ENCODE measurements at regions not wholly inside any gene's neighbourhood (a gene's known extent, or its start where the extent isn't known, plus 50 kb on each side); places are given as distances from the start of the nearest gene placed in this dataset.

- TF ChIP-seq MAX (IDR thresholded peaks at IDR 0.05) (no peak), CTCF (IDR thresholded peaks at IDR 0.05; ENCODE audit: low read depth, low read length, missing input control) (no peak), RAD21 (IDR thresholded peaks at IDR 0.05) (no peak), YY1 (IDR thresholded peaks at IDR 0.05) (no peak), RXRA (IDR thresholded peaks at IDR 0.05) (no peak), GABPA (IDR thresholded peaks at IDR 0.05 in 1 of 2, conservative IDR thresholded peaks at IDR 0.05 in 1 of 2) (no peak), TAF1 (conservative IDR thresholded peaks at IDR 0.05) (no peak), NR2F2 (IDR thresholded peaks at IDR 0.05) (no peak), JUND (IDR thresholded peaks at IDR 0.05) (no peak), ATF3 (IDR thresholded peaks at IDR 0.05) (no peak)
- TF ChIP-seq, protein P1, sequence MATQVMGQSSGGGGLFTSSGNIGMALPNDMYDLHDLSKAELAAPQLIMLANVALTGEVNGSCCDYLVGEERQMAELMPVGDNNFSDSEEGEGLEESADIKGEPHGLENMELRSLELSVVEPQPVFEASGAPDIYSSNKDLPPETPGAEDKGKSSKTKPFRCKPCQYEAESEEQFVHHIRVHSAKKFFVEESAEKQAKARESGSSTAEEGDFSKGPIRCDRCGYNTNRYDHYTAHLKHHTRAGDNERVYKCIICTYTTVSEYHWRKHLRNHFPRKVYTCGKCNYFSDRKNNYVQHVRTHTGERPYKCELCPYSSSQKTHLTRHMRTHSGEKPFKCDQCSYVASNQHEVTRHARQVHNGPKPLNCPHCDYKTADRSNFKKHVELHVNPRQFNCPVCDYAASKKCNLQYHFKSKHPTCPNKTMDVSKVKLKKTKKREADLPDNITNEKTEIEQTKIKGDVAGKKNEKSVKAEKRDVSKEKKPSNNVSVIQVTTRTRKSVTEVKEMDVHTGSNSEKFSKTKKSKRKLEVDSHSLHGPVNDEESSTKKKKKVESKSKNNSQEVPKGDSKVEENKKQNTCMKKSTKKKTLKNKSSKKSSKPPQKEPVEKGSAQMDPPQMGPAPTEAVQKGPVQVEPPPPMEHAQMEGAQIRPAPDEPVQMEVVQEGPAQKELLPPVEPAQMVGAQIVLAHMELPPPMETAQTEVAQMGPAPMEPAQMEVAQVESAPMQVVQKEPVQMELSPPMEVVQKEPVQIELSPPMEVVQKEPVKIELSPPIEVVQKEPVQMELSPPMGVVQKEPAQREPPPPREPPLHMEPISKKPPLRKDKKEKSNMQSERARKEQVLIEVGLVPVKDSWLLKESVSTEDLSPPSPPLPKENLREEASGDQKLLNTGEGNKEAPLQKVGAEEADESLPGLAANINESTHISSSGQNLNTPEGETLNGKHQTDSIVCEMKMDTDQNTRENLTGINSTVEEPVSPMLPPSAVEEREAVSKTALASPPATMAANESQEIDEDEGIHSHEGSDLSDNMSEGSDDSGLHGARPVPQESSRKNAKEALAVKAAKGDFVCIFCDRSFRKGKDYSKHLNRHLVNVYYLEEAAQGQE (IDR thresholded peaks at IDR 0.05), result no peak
These were observed 472.0 kb upstream of the CHRM3 start for GRCh38 chr1:238914346-238914745.
